Right lobe of liver (tissue), 6 donors: ENCODE measurements at regions not wholly inside any gene's neighbourhood (a gene's known extent, or its start where the extent isn't known, plus 50 kb on each side); places are given as distances from the start of the nearest gene placed in this dataset.

Experiments
- ATAC-seq, 4 donors: fragments of 200-7000 bp; cut with Tn5 transposase; one replicate each; pipeline ENCODE4 v1.9.1; 2020; ENCODE audit warnings: mild to moderate bottlenecking in 4 of 4, moderate library complexity in 4 of 4
- DNase-seq, 3 donors: peaks; one replicate each; pipeline ENCODE4 v3.0.0-alpha.2; 2020
- H3K27ac ChIP-seq, 3 donors: fragments of 200-600 bp; one replicate each; pipeline ENCODE4 v1.8.0; 2022
- H3K27me3 ChIP-seq, 2 donors: fragments of 200-600 bp; one replicate each; pipeline ENCODE4 v1.8.0; 2022
- H3K36me3 ChIP-seq, 4 donors: fragments of 200-600 bp; sonication (generic) in 1 of 4; one replicate each; pipeline versions ENCODE4 v1.5.1 to v1.8.0; 2017 to 2022; ENCODE audit warnings: control low read depth in 1 of 4
- H3K4me1 ChIP-seq, 4 donors: fragments of 200-600 bp; sonication (generic) in 1 of 4; one replicate each; pipeline versions ENCODE4 v1.5.1 to v1.8.0; 2017 to 2022; ENCODE audit warnings: control low read depth in 1 of 4
- H3K4me3 ChIP-seq, 3 donors: fragments of 200-600 bp; one replicate each; pipeline ENCODE4 v1.8.0; 2022
- H3K9me3 ChIP-seq, 4 donors: fragments of 200-600 bp; sonication (generic) in 1 of 4; one replicate each; pipeline versions ENCODE4 v1.5.1 to v1.8.0; 2017 to 2022; ENCODE audit warnings: control low read depth in 1 of 4
- POLR2A ChIP-seq: fragments of 450-650 bp; IDR thresholded peaks from one replicate; pipeline ENCODE4 v1.6.1; 2017; ENCODE audit warnings: antibody characterized with exemption, mild to moderate bottlenecking
- WGBS: methylation state at CpG from one replicate; pipeline ENCODE4 v1.1.6; 2018; ENCODE audit warnings: low coverage, low lambda C conversion rate; ENCODE audit not compliant: insufficient coverage; ENCODE audit errors: missing lambda C conversion rate; 5-methylcytosine and 5-hydroxymethylcytosine counted together
- intact Hi-C, 2 donors: fragments of 100-400 bp; cut with DNase I; formaldehyde crosslinking; loops; one replicate each; pipeline versions ENCODE4 v1.11.2 to v1.14.1; 2022
- TF ChIP-seq, protein P1 (sequence below), 4 donors: fragments of 200-600 bp in 3 of 4; fragments of 450-650 bp in 1 of 4; IDR thresholded peaks; one replicate each; pipeline versions ENCODE4 v1.5.1 to v1.8.0; 2016 to 2022; ENCODE audit warnings: antibody characterized with exemption in 4 of 4, mild to moderate bottlenecking in 2 of 4
- donor health status: DM: no; HTN: yes; CAD: no.
- donor health status: DM: no; HTN: no; CAD: no.
- donor health status: DM: no; HTN: no; CAD: no.
- donor health status: DM: no; HTN: yes; CAD: no.
- donor health status: DM: no; HTN: yes; CAD: no.

DNA sequence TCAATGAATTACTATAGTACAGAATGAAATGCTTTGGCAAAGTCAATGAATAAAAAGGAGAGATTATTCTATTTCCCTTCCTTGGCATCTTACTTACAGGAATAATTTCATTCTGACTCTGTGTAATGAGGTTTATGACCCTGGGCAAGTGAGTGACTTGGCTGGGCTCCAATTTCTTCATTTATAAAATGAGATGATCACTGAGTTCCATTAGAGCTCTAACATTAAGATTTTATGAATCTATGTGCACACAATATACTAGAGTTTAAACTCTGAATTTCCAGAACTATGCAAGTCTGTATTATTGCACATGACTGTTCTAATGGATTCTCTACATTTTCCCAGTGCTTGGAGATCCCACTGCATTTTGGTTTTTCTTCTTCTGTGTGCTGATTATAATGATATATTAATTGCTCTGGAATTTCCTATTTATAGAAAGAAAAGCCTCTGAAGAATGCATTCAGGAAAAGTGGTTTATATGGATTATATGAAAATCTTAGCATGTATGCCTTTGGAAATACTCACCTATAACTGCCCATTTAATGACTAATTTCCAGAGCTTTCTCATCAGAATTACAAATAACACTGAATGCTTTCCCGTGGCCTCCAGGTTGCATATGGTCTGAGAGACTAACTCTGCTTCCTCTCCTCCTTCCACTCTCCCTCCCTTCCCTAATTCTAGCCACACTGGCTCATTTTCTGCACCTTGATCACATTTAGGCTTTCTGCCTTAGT, 97.4 kb upstream of the CHRM3 start:
- no peaks in the 10 kb centered on the region for H3K36me3 ChIP-seq
- intact Hi-C loops: no loop called here
- ATAC-seq (no peak), DNase-seq (no peak)
- TF ChIP-seq, protein P1, sequence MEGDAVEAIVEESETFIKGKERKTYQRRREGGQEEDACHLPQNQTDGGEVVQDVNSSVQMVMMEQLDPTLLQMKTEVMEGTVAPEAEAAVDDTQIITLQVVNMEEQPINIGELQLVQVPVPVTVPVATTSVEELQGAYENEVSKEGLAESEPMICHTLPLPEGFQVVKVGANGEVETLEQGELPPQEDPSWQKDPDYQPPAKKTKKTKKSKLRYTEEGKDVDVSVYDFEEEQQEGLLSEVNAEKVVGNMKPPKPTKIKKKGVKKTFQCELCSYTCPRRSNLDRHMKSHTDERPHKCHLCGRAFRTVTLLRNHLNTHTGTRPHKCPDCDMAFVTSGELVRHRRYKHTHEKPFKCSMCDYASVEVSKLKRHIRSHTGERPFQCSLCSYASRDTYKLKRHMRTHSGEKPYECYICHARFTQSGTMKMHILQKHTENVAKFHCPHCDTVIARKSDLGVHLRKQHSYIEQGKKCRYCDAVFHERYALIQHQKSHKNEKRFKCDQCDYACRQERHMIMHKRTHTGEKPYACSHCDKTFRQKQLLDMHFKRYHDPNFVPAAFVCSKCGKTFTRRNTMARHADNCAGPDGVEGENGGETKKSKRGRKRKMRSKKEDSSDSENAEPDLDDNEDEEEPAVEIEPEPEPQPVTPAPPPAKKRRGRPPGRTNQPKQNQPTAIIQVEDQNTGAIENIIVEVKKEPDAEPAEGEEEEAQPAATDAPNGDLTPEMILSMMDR (IDR thresholded peaks at IDR 0.05): no peak
- 50% methylated on average over 1 of the region's 1 CpG for WGBS
- H3K9me3 ChIP-seq: no peaks in the 10 kb centered on the region
- no peak overlapping the region for H3K27ac ChIP-seq
- no peak overlapping the region for H3K4me3 ChIP-seq
- H3K4me1 ChIP-seq: no peaks in the 10 kb centered on the region
- H3K27me3 ChIP-seq: no peaks in the 10 kb centered on the region

DNA sequence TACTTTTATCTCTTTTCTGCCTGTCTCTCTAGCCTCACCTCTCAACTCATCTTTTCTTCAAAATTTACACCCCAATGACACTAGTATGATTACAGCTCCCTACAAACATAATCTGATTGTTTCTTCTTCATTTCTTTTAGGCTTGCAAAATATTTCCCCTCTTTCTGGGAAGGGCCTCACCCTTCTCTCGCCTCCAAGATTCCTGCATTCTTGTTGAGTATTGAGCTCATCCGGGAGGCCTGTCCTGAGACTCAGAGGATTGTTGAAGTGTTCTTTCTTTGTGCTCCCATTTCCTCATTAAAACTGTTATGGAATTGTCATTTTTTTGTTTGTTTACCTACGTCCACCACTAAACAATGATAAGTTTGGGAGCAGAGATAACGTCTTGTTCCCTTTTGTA, 99.1 kb upstream of the CHRM3 start:
- intact Hi-C loops: no loop called here
- TF ChIP-seq, protein P1 (IDR thresholded peaks at IDR 0.05): no peak
- no peak for TF ChIP-seq POLR2A
- Histone ChIP-seq H3K4me3 (no peak overlapping the region), H3K4me1 (no peaks in the 10 kb centered on the region), H3K9me3 (no peaks in the 10 kb centered on the region), H3K27me3 (no peaks in the 10 kb centered on the region), H3K36me3 (no peaks in the 10 kb centered on the region), H3K27ac (no peak overlapping the region)
- ATAC-seq: no peak
- DNase-seq: no peak
- WGBS: 42% methylated on average over 4 of the region's 4 CpGs

DNA sequence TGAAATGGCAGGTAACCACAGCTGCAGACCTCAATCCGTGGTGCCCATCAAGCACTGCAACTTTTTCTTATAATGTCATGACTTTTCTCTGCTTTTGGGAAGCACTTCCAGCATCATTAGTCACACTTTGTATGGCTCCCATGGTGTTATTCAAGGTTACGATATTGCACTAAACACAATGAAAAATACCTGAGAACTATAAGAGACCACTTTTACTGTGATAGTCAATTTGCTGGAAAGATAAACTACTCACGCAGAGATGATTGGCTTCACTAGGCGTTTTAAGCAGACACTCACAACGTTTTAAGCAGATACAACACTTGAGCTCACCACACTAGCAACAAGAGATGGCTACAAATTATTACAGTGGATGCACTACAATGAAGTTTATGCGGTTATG, 103.2 kb upstream of the CHRM3 start:
- ATAC-seq: no peak
- intact Hi-C loops: no loop called here
- no peak overlapping the region for H3K4me3 ChIP-seq
- no peak for DNase-seq
- no peaks in the 10 kb centered on the region for H3K36me3 ChIP-seq
- H3K4me1 ChIP-seq: no peaks in the 10 kb centered on the region
- no peaks in the 10 kb centered on the region for H3K9me3 ChIP-seq
- H3K27me3 ChIP-seq: no peaks in the 10 kb centered on the region
- no peak for TF ChIP-seq POLR2A
- TF ChIP-seq, protein P1 (IDR thresholded peaks at IDR 0.05): no peak
- H3K27ac ChIP-seq: no peak overlapping the region
- 41% methylated on average over 6 of the region's 6 CpGs for WGBS

DNA sequence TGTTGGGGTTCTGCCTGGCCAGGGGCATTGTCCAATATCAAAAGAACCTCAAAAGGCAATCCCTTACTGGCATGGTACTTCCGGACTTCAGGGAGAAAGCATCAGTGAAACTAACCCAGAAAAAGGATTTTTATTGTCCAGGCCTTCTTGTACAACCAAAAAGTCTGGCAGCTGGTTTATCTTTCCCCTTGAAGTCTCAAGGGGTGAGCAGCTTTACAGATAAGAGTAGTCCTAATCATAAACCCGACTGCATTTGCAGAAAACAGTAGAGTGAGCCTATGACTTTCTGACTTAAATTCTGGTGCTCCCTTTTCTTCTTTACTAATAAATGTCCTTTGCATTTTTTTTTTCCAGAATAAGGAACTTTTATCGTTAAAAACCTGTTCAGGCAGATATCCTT, 104.0 kb upstream of the CHRM3 start:
- ATAC-seq (no peak), DNase-seq (no peak)
- H3K36me3 ChIP-seq: no peaks in the 10 kb centered on the region
- no peak overlapping the region for H3K27ac ChIP-seq
- intact Hi-C loops: no loop called here
- no peaks in the 10 kb centered on the region for H3K9me3 ChIP-seq
- H3K4me1 ChIP-seq: no peaks in the 10 kb centered on the region
- no peak for TF ChIP-seq POLR2A
- TF ChIP-seq, protein P1 (IDR thresholded peaks at IDR 0.05): no peak
- no peaks in the 10 kb centered on the region for H3K27me3 ChIP-seq
- H3K4me3 ChIP-seq: no peak overlapping the region
- 47% methylated on average over 3 of the region's 3 CpGs for WGBS

DNA sequence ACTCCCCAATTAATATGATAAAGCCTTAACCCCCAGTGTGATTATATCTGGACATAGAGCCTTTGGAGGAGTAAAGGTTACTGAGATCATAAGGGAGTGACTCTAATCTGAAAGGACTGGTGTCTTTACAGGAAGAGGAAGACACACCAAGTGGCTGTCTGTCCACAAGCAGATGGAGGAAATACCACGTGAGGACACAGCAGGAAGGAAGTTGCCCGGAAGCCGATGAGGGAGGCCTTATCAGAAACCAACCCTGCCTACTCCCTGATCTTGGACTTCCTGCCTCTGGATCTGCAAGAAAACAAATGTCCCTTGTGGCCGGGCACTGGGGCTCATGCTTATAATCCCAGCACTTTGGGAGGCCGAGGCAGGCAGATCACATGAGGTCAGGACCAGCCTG, 110.3 kb upstream of the CHRM3 start:
- DNase-seq (no peak), ATAC-seq (no peak)
- no peak overlapping the region for H3K27ac ChIP-seq
- intact Hi-C loops: no loop called here
- no peaks in the 10 kb centered on the region for H3K27me3 ChIP-seq
- H3K4me3 ChIP-seq: no peak overlapping the region
- no peaks in the 10 kb centered on the region for H3K4me1 ChIP-seq
- 38% methylated on average over 4 of the region's 5 CpGs for WGBS
- TF ChIP-seq, protein P1 (IDR thresholded peaks at IDR 0.05): no peak
- TF ChIP-seq POLR2A: no peak
- no peaks in the 10 kb centered on the region for H3K9me3 ChIP-seq
- no peaks in the 10 kb centered on the region for H3K36me3 ChIP-seq
